PC-3 (cell line): ENCODE measurements at regions not wholly inside any gene's neighbourhood (a gene's known extent, or its start where the extent isn't known, plus 50 kb on each side); places are given as distances from the start of the nearest gene placed in this dataset.

Source experiments
- ATAC-seq: fragments of 200-7000 bp; cut with Tn5 transposase; 2 replicates; pipeline ENCODE4 v1.9.1; 2020; ENCODE audit warnings: mild to moderate bottlenecking, moderate library complexity
- BruUV-seq: library from RNA; stranded (reverse); fragments of 400-500 nt; replicated peaks from 2 replicates; lab custom pipeline; 2021; lab: Mats Ljungman, UMichigan
- CTCF ChIA-PET: fragments of 300-600 bp; sonication (Branson Sonifier 250); formaldehyde crosslinking; loops from one replicate; lab custom pipeline; 2022; ENCODE audit warnings: antibody characterized with exemption; lab: Charles Lee
- POLR2A ChIA-PET: fragments of 300-600 bp; sonication (Branson Sonifier 250); formaldehyde crosslinking; loops from one replicate; lab custom pipeline; 2022; ENCODE audit warnings: antibody characterized with exemption; ENCODE audit not compliant: unreplicated experiment; lab: Charles Lee
- DNase-seq: peaks from one replicate; pipeline ENCODE4 v3.0.0-alpha.2; 2015
- H2AFZ ChIP-seq: fragments of 300-600 bp; sonication (generic); 2 replicates; pipeline ENCODE4 v1.6.0; 2016; ENCODE audit warnings: antibody characterized with exemption, low read length
- H3F3A ChIP-seq: fragments of 300-600 bp; sonication (generic); one replicate; pipeline ENCODE4 v1.6.0; 2017; ENCODE audit warnings: antibody characterized with exemption, low read length, control low read depth, mild to moderate bottlenecking; ENCODE audit not compliant: unreplicated experiment
- H3K27ac ChIP-seq: fragments of 300-600 bp; sonication (generic); 2 replicates; pipeline ENCODE4 v1.5.1; 2016; ENCODE audit warnings: mild to moderate bottlenecking, low read length
- H3K27me3 ChIP-seq: fragments of 300-600 bp; sonication (generic); 2 replicates; pipeline ENCODE4 v1.6.1; 2016; ENCODE audit warnings: low read length, mixed read lengths
- H3K36me3 ChIP-seq: fragments of 300-600 bp; sonication (generic); 2 replicates; pipeline ENCODE4 v1.6.1; 2016; ENCODE audit warnings: low read depth, mixed run types, low read length, mixed read lengths
- H3K4me1 ChIP-seq: fragments of 300-600 bp; sonication (generic); 2 replicates; pipeline ENCODE4 v1.5.1; 2016; ENCODE audit warnings: low read length; ENCODE audit not compliant: insufficient read depth
- H3K4me2 ChIP-seq: fragments of 300-600 bp; sonication (generic); 2 replicates; pipeline ENCODE4 v1.6.0; 2016; ENCODE audit warnings: low read length
- H3K4me3 ChIP-seq: fragments of 300-600 bp; sonication (generic); 2 replicates; pipeline ENCODE4 v1.5.1; 2016; ENCODE audit warnings: mild to moderate bottlenecking, low read length, mixed read lengths
- H3K79me2 ChIP-seq: fragments of 300-600 bp; sonication (generic); 2 replicates; pipeline ENCODE4 v1.6.1; 2017; ENCODE audit warnings: low read length, mixed read lengths
- H3K9ac ChIP-seq: fragments of 300-600 bp; sonication (generic); 2 replicates; pipeline ENCODE4 v1.6.0; 2016; ENCODE audit warnings: mild to moderate bottlenecking, low read length
- H3K9me2 ChIP-seq: fragments of 300-600 bp; sonication (generic); replicated peaks from 2 replicates; pipeline ENCODE4 v1.6.1; 2016; ENCODE audit warnings: mixed run types, low read length, mixed read lengths
- H3K9me3 ChIP-seq: fragments of 300-600 bp; sonication (generic); 2 replicates; pipeline ENCODE4 v1.6.1; 2016; ENCODE audit warnings: low read length, mixed read lengths
- H4K20me1 ChIP-seq: fragments of 300-600 bp; sonication (generic); 2 replicates; pipeline ENCODE4 v1.6.1; 2016; ENCODE audit warnings: low read length, mixed read lengths
- EZH2 ChIP-seq: fragments of 300-600 bp; sonication (generic); IDR thresholded peaks from one replicate; pipeline ENCODE4 v1.6.1; 2017; ENCODE audit warnings: antibody characterized with exemption, mild to moderate bottlenecking, low read length; ENCODE audit not compliant: unreplicated experiment
- EZH2phosphoT487 ChIP-seq: fragments of 300-600 bp; sonication (generic); IDR thresholded peaks from 2 replicates; pipeline ENCODE4 v1.6.1; 2018; ENCODE audit warnings: mild to moderate bottlenecking, antibody characterized with exemption, low read length, borderline replicate concordance
- intact Hi-C: fragments of 100-400 bp; cut with micrococcal nuclease; formaldehyde crosslinking; loops from 2 replicates; pipeline ENCODE4 v1.9.0; 2023
- TF ChIP-seq, protein P1 (sequence below): fragments of 300-600 bp; sonication (generic); conservative IDR thresholded peaks from 2 replicates; pipeline ENCODE4 v1.5.1; 2017; ENCODE audit warnings: antibody characterized with exemption, low read depth, mild to moderate bottlenecking, low read length

DNA sequence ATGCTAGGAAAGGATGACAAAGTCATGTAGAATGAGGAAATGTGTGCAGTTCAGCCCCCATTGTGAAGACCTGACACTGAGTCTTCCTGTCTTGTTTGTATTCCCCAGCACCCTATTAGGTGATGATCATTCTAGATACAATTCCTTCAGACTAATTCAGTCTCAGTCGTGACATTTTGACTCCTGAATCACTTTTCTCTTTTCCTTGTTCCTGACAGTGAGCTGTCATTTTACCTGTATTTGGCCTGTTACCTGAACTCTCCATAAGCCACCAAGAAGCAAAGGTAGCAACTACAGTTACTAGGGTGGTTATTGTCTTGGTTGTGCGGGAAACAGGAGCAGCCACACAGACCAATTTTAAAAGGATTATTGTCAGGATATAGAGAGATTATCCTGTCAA, 111.4 kb upstream of the TAC1 start:
- no TSS peak for BruUV-seq
- Histone ChIP-seq H2AFZ (no peak overlapping the region), H3K9me3 (no peaks in the 10 kb centered on the region), H3K4me3 (no peak overlapping the region), H3K9me2 (no peaks in the 10 kb centered on the region), H3F3A (no peaks in the 10 kb centered on the region), H3K9ac (no peak overlapping the region), H3K4me2 (no peak overlapping the region), H3K27ac (no peak overlapping the region), H3K36me3 (no peaks in the 10 kb centered on the region), H3K4me1 (no peaks in the 10 kb centered on the region), H3K79me2 (no peaks in the 10 kb centered on the region), H4K20me1 (no peaks in the 10 kb centered on the region), H3K27me3 (no peaks in the 10 kb centered on the region)
- DNase-seq (no peak), ATAC-seq (no peak)
- intact Hi-C loops: no loop called here
- CTCF ChIA-PET: no interaction called here
- POLR2A ChIA-PET: no interaction called here
- TF ChIP-seq EZH2 (no peak), EZH2phosphoT487 (no peak)
- TF ChIP-seq, protein P1, sequence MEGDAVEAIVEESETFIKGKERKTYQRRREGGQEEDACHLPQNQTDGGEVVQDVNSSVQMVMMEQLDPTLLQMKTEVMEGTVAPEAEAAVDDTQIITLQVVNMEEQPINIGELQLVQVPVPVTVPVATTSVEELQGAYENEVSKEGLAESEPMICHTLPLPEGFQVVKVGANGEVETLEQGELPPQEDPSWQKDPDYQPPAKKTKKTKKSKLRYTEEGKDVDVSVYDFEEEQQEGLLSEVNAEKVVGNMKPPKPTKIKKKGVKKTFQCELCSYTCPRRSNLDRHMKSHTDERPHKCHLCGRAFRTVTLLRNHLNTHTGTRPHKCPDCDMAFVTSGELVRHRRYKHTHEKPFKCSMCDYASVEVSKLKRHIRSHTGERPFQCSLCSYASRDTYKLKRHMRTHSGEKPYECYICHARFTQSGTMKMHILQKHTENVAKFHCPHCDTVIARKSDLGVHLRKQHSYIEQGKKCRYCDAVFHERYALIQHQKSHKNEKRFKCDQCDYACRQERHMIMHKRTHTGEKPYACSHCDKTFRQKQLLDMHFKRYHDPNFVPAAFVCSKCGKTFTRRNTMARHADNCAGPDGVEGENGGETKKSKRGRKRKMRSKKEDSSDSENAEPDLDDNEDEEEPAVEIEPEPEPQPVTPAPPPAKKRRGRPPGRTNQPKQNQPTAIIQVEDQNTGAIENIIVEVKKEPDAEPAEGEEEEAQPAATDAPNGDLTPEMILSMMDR: no peak

DNA sequence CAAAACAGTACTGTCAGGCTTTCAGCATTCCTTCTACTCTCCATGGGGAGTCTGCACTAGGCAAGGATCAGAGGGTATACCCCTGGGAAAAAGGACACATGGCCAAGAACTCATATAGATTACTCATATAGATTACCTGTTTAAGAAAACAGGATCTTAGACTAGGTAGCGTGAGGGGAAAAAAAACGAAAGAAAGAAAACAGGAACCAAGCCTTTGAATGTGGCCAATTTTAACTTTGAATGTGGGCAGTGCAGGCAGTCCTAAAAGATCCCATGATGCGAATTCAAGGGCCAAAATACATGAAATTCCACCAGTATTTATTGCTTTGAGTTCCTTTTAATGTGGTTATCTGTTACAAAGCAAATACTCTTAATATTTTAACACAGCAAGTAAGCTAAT, 108.6 kb upstream of the TAC1 start:
- Histone ChIP-seq H3K4me3 (no peak overlapping the region), H3K4me1 (no peaks in the 10 kb centered on the region), H2AFZ (no peak overlapping the region), H3K79me2 (no peaks in the 10 kb centered on the region), H3K9me2 (no peaks in the 10 kb centered on the region), H3K4me2 (no peak overlapping the region), H4K20me1 (no peaks in the 10 kb centered on the region), H3K9me3 (no peaks in the 10 kb centered on the region), H3F3A (no peaks in the 10 kb centered on the region), H3K9ac (no peak overlapping the region), H3K27ac (no peak overlapping the region), H3K27me3 (no peaks in the 10 kb centered on the region), H3K36me3 (no peaks in the 10 kb centered on the region)
- DNase-seq: no peak
- BruUV-seq: no TSS peak
- TF ChIP-seq, protein P1: no peak
- TF ChIP-seq EZH2 (no peak), EZH2phosphoT487 (no peak)
- ATAC-seq: no peak
- intact Hi-C loops: no loop called here
- ChIA-PET POLR2A (no interaction called here), CTCF (no interaction called here)

DNA sequence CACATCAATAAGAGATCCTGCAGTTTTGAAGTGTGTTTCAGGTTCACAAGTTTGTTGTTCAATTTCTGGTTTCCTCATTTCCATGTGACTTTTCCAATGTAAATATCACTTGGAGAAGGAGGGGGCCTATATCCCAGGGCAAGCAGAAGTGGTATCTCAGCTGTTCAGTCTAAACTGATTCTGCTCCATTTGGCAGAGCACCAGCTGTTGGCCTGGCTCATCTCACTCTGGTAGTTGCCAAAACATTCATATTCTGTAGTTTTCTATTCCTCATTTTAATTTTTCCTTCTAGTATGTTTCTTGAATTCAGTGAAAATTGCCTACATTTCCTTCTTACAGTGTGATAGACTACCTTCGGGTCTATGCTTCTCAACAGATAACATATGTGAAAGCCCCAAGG, 101.8 kb upstream of the TAC1 start:
- no peaks in the 10 kb centered on the region for H3K9me3 ChIP-seq
- CTCF ChIA-PET: no interaction called here
- TF ChIP-seq EZH2phosphoT487 (no peak), EZH2 (no peak)
- TF ChIP-seq, protein P1: no peak
- BruUV-seq: no TSS peak
- H3F3A ChIP-seq: no peaks in the 10 kb centered on the region
- POLR2A ChIA-PET: no interaction called here
- H3K9me2 ChIP-seq: no peaks in the 10 kb centered on the region
- DNase-seq: no peak
- ATAC-seq: no peak
- H2AFZ ChIP-seq: no peak overlapping the region
- no peak overlapping the region for H3K27ac ChIP-seq
- no peaks in the 10 kb centered on the region for H4K20me1 ChIP-seq
- no peaks in the 10 kb centered on the region for H3K36me3 ChIP-seq
- intact Hi-C loops: no loop called here
- no peak overlapping the region for H3K4me2 ChIP-seq
- H3K4me1 ChIP-seq: no peaks in the 10 kb centered on the region
- H3K4me3 ChIP-seq: no peak overlapping the region
- no peak overlapping the region for H3K9ac ChIP-seq
- H3K27me3 ChIP-seq: 0 out of 2 replicates have a peak, but pooled peaks cover 4% of the 10 kb centered on the region
- no peaks in the 10 kb centered on the region for H3K79me2 ChIP-seq
